ENCODE measurements at regions not wholly inside any gene's neighbourhood (a gene's known extent, or its start where the extent isn't known, plus 50 kb on each side); places are given as distances from the start of the nearest gene placed in this dataset.

DNA sequence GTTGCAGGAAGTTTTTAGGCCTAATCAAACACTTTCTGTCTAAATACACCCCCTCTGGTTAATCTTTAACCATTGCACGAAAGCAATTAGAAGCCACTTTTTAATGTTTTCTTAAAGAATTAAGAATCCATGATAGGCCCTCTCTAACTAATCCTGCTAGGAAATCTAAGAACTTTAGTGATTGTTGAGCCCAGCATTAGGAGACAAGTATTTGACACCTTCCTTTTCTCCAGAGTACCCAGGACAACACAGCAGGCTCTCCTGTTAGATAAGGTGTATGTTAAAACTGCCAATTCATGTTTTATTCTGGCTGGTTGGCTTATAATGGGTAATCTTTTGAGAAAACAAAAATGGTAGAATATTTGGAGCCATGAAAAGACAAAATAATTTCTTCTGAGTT lies 95.0 kb downstream of the ALX1 start:
- in situ Hi-C loops (cut with HindIII; ENCODE audit: extremely low pct_ligation_motif_present, low pct_unique_long_range_greater_than_20kb) (no loop called here), intact Hi-C loops (cut with micrococcal nuclease; ENCODE audit: unreplicated experiment) (no loop called here)
- no peaks in the 10 kb centered on the region for H3K9me3 ChIP-seq (ENCODE audit: low read length)
- no peak overlapping the region for H3K9ac ChIP-seq (ENCODE audit: insufficient read depth, low read depth, low read length)
- H3K27me3 ChIP-seq (ENCODE audit: control insufficient read depth in 1 of 2, insufficient read depth in 2 of 2, low read length in 2 of 2), result no peaks in the 10 kb centered on the region
- H3K4me2 ChIP-seq (ENCODE audit: low read depth, low read length), result no peak overlapping the region
- no peak overlapping the region for H2AFZ ChIP-seq (ENCODE audit: low read length)
- no TSS peak for BruUV-seq (replicated peaks)
- H3K4me3 ChIP-seq (replicated peaks in 1 of 3; ENCODE audit: insufficient read depth in 1 of 3, low read depth in 2 of 3, low read length in 3 of 3), result no peak overlapping the region
- no peak for FAIRE-seq
- no peak for TF ChIP-seq ZNF33A (CRISPR knock-in tag; IDR thresholded peaks at IDR 0.05; ENCODE audit: borderline replicate concordance)
- no peak for TF ChIP-seq GZF1 (CRISPR knock-in tag; IDR thresholded peaks at IDR 0.05)
- TF ChIP-seq ZFP36 (IDR thresholded peaks at IDR 0.05; ENCODE audit: borderline replicate concordance, low read depth, low read length, partially characterized antibody), result no peak
- no peak for TF ChIP-seq HNRNPL (IDR thresholded peaks at IDR 0.05; ENCODE audit: low read depth, low read length)
- TF ChIP-seq, protein P1, sequence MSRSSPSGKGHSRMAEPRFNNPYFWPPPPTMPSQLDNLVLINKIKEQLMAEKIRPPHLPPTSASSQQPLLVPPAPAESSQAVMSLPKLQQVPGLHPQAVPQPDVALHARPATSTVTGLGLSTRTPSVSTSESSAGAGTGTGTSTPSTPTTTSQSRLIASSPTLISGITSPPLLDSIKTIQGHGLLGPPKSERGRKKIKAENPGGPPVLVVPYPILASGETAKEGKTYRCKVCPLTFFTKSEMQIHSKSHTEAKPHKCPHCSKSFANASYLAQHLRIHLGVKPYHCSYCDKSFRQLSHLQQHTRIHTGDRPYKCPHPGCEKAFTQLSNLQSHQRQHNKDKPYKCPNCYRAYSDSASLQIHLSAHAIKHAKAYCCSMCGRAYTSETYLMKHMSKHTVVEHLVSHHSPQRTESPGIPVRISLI (CRISPR knock-in tag; IDR thresholded peaks at IDR 0.05; ENCODE audit: borderline replicate concordance), result no peak
- no peak for TF ChIP-seq FOXK1 (CRISPR knock-in tag; IDR thresholded peaks at IDR 0.05; ENCODE audit: borderline replicate concordance, low read depth)
- TF ChIP-seq KDM4B (CRISPR knock-in tag; IDR thresholded peaks at IDR 0.05), result no peak
- no peak for TF ChIP-seq ZSCAN25 (CRISPR knock-in tag; IDR thresholded peaks at IDR 0.05)
- no peak for TF ChIP-seq DPF2 (CRISPR knock-in tag; IDR thresholded peaks at IDR 0.05; ENCODE audit: borderline replicate concordance, low read depth)
- no peak for TF ChIP-seq HNRNPLL (IDR thresholded peaks at IDR 0.05; ENCODE audit: low read depth, low read length, poor library complexity, severe bottlenecking)
- TF ChIP-seq DNMT1 (CRISPR knock-in tag; IDR thresholded peaks at IDR 0.05), result no peak
- TF ChIP-seq ZEB1 (IDR thresholded peaks at IDR 0.05; ENCODE audit: insufficient replicate concordance, low read depth), result no peak
- TF ChIP-seq ZNF619 (CRISPR knock-in tag; IDR thresholded peaks at IDR 0.05), result no peak
- no peak for TF ChIP-seq ZNF234 (CRISPR knock-in tag; conservative IDR thresholded peaks at IDR 0.05)
- no peak for TF ChIP-seq ZSCAN31 (CRISPR knock-in tag; IDR thresholded peaks at IDR 0.05; ENCODE audit: low read depth)
- no peak for TF ChIP-seq ZNF850 (CRISPR knock-in tag; conservative IDR thresholded peaks at IDR 0.05)
- TF ChIP-seq GABPA (IDR thresholded peaks at IDR 0.05; ENCODE audit: low read depth, low read length), result no peak
- no peak for TF ChIP-seq GABPA (CRISPR knock-in tag; IDR thresholded peaks at IDR 0.05; ENCODE audit: low read depth)
- no peak for TF ChIP-seq FOXC1 (CRISPR knock-in tag; IDR thresholded peaks at IDR 0.05; ENCODE audit: borderline replicate concordance)
- TF ChIP-seq, protein P2, sequence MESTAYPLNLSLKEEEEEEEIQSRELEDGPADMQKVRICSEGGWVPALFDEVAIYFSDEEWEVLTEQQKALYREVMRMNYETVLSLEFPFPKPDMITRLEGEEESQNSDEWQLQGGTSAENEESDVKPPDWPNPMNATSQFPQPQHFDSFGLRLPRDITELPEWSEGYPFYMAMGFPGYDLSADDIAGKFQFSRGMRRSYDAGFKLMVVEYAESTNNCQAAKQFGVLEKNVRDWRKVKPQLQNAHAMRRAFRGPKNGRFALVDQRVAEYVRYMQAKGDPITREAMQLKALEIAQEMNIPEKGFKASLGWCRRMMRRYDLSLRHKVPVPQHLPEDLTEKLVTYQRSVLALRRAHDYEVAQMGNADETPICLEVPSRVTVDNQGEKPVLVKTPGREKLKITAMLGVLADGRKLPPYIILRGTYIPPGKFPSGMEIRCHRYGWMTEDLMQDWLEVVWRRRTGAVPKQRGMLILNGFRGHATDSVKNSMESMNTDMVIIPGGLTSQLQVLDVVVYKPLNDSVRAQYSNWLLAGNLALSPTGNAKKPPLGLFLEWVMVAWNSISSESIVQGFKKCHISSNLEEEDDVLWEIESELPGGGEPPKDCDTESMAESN (CRISPR knock-in tag; conservative IDR thresholded peaks at IDR 0.05), result no peak
- DNase-seq (ENCODE audit: low spot score), result no peak
- 6% methylated on average over 1 of the region's 1 CpG for WGBS (ENCODE audit: low lambda C conversion rate)
- ChIA-PET CTCF (ENCODE audit: low intra/inter-chr PET ratio, low total read pairs) (no interaction called here), POLR2A (no interaction called here)
- no peaks in the 10 kb centered on the region for H3K79me2 ChIP-seq (ENCODE audit: insufficient read depth, low read length)
- H3K36me3 ChIP-seq (replicated peaks in 1 of 2; ENCODE audit: control insufficient read depth in 1 of 2, insufficient read depth in 2 of 2, low read length in 2 of 2), result no peaks in the 10 kb centered on the region
- peaks cover 5% of the 10 kb centered on the region; the same call in 1 of the 2 replicates for H3K4me1 ChIP-seq (ENCODE audit: insufficient read depth, low read length)
- H4K20me1 ChIP-seq (ENCODE audit: insufficient read depth, low read length), result no peaks in the 10 kb centered on the region
- no peak overlapping the region for H3K27ac ChIP-seq (ENCODE audit: extremely low read length, insufficient read depth, low read length)
- no peak for ATAC-seq

Measured in HepG2 (cell line).